ENCODE measurements at regions not wholly inside any gene's neighbourhood (a gene's known extent, or its start where the extent isn't known, plus 50 kb on each side); places are given as distances from the start of the nearest gene placed in this dataset.

- no peak for TF ChIP-seq EZH2 (IDR thresholded peaks at IDR 0.05)
- no peak for TF ChIP-seq POLR2AphosphoS5 (IDR thresholded peaks at IDR 0.05; ENCODE audit: borderline replicate concordance, low read depth, low read length)
These were observed 82.1 kb upstream of the AGBL1 start for GRCh38 chr15:85997618-85998017.

Data from SK-N-MC (cell line).